HG03432 (cell line): ENCODE measurements at regions not wholly inside any gene's neighbourhood (a gene's known extent, or its start where the extent isn't known, plus 50 kb on each side); places are given as distances from the start of the nearest gene placed in this dataset.

ENCODE experiments used
- ATAC-seq: cut with Tn5 transposase; IDR thresholded peaks from one replicate; pipeline ENCODE4 v1.9.1; 2021; ENCODE audit warnings: mild to moderate bottlenecking, moderate library complexity; ENCODE audit not compliant: unreplicated experiment

GRCh38 chr11:106327134-106327533 lies 249.7 kb downstream of the AASDHPPT start:
- no peak for ATAC-seq

DNA sequence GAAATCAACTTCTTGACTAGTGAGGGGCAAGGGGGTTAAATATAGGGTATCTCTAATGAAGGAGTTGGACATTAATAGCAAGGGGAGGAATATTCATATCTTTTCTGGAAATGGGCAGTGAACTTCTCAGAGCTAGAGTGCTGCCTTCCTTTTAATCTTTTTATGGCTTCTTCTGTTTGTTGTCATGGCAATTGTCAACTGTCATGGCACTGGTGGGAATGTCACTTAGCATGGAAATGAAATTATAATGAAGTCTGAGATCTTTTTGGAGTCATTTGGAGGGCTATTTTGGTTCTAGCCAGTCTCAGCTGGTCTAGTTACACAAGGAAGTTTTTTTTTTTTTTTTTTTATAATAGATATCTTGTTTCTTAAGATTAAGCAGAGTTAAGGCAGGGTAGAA lies 250.2 kb downstream of the AASDHPPT start:
- ATAC-seq, result no peak

DNA sequence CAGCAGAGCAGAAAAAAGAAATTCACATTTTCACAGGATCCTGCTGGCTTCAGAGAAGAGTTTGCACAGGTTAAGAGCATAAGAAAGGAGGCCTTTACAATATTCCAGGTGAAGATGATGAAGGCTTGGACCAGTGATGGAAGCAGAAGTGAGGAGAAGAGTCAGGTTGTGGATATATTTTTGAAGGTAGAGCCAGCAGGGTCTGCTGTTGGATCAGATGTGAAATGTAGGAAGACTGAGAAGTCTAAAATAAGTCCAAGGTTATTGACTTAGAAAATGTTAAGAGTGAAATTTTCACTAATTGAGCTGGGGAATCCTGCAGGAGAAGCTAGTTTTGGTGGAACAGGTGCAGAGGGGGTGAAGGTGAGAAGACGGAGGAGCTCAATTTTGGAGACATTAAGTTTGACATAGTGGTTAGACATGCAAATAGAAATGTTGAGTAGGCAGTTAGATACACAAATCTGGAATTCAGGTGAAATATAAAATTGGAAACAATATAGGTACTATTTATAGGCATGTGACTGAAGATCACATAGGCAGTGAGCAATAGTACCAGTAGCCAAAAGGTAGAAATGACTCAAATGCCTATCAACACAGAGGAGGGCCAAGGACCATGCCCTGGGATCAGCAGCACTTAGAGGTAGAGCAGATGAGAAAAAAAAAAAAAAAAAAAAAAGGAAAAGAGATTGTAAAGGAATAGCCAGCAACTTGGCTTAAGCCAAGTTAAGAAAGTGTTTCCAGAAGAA lies 252.0 kb downstream of the AASDHPPT start:
- no peak for ATAC-seq

GRCh38 chr11:106331176-106331575 lies 253.7 kb downstream of the AASDHPPT start:
- no peak for ATAC-seq

- no peak for ATAC-seq
Measured at GRCh38 chr11:106333678-106334077, 256.2 kb downstream of the AASDHPPT start.

- ATAC-seq, result no peak
Measured at GRCh38 chr11:106344394-106344793, 266.9 kb downstream of the AASDHPPT start.

DNA sequence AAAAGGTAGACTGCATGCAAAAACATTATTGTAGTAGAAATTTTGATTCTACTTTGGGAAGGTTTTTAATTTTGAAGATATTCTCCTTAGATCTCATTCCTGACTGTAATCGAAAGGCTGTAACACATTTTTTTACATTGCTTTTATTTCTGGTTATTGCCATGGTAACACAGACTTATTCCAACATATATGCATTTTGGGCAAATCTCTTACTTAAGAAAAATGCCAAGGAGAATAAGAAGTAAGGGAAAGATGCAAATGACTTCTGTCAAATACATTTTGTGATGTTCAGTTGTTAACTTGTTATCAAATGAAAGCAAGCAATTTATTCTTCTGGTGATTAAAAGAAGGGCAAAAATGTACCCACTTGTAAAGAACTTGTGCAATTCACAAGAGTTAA lies 267.5 kb downstream of the AASDHPPT start:
- ATAC-seq, result no peak

GRCh38 chr11:106353031-106353430 lies 275.6 kb downstream of the AASDHPPT start:
- no peak for ATAC-seq

GRCh38 chr11:106369224-106369623 lies 291.8 kb downstream of the AASDHPPT start:
- no peak for ATAC-seq

DNA sequence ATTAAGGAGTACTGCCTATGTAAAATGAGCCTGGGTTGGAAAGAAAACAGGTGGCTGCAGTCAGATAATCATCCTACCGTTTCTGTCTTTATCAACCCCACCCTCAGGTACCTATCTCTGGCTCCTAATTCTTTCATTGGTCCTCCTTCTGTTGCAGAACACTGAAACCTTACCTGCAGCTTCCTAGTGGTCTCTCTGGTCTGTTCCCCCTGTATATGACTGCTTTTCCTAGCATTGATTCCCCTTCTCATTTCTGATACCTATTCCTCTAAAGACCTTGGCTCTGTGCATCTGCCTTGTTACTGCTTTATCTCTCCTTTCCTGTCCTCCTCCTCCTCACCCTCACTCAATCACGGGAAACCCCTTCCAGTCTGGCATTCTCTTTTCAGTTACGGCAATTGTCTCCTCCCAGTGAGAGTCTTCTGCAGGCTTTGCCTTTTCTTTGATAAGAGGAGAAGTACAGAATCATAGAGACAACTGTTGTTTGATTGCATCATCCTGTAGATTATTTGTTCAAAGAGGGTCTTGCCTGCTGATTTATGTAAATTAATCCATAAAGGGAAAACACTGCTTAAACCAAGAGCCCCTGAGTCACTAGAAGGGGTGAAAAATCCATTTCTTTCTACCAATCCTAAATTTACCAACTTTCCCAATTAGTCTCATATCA lies 301.2 kb downstream of the AASDHPPT start:
- no peak for ATAC-seq

- ATAC-seq, result no peak
Measured at GRCh38 chr11:106379265-106379664, 301.8 kb downstream of the AASDHPPT start.

GRCh38 chr11:106379712-106380111 lies 302.2 kb downstream of the AASDHPPT start:
- ATAC-seq, result no peak

DNA sequence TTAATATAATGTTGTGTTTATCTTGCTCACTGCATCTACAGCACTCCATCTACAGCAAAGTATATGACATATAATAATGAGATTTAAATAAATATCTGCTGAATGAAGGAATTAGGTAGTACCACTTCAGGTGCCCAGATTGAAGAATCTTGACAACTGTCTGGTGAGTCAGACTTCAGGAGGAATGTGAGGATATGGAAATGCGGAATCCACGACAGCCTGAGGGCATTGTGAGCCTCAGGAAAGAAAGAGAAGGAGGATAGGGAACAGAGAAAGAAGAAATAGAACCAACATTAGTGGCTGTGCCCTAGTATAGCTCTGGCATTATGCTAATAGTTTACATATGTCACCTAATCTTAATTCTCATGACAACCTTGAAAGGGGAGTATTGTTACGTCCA lies 304.4 kb downstream of the AASDHPPT start:
- ATAC-seq, result no peak

- no peak for ATAC-seq
Measured at GRCh38 chr11:106384429-106384828, 307.0 kb downstream of the AASDHPPT start.

- ATAC-seq, result no peak
Measured at GRCh38 chr11:106386519-106386918, 309.1 kb downstream of the AASDHPPT start.

DNA sequence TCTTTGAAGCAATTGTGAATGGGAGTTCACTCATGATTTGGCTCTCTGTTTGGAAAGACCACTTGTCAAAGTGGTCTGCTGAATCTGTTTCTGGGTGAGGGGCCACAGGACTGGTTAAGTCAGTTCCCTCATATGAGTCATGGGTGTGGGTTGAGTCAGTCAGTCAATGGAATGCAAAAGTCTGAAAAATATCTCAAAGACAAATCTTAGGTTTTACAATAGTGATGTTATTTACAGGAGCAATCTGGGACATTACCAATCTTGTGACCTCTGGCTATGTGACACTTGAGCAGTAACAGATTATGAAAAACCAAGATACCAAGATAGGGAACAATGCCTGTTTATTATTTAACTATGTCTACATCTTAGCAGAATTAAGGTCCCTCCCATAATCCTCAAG lies 311.6 kb downstream of the AASDHPPT start:
- no peak for ATAC-seq

- ATAC-seq, result no peak
Measured at GRCh38 chr11:106390078-106390477, 312.6 kb downstream of the AASDHPPT start.

DNA sequence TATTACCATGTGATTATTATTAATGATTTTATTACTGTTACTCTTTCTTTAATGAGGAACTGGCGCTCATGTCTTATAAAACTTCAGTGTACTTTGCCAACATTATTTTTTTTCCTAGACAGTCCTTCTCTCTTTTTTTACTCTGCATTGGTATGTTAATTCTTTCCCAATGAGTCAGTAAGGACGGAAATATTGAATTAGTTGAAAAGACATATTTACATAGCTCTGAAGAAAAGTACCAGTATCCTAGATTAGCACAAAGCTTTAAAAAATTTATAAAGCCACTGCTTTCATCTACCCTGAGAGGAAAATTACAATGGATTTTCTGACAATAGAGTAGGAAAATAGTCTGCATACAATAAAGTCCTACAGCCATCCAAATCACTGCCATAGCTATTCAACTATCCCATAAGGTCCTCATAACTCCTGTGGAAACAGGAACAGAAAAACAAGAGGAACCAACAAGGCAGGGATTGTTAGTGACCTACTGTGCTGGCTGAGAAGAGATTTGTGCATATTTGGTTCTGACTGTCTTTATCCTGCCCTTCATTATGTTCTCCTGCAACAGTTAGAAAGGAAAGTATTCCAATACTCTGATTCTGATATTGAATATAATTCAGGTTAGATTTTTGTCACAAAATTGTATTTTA lies 314.4 kb downstream of the AASDHPPT start:
- ATAC-seq, result no peak

GRCh38 chr11:106395716-106396349 lies 318.4 kb downstream of the AASDHPPT start:
- no peak for ATAC-seq

DNA sequence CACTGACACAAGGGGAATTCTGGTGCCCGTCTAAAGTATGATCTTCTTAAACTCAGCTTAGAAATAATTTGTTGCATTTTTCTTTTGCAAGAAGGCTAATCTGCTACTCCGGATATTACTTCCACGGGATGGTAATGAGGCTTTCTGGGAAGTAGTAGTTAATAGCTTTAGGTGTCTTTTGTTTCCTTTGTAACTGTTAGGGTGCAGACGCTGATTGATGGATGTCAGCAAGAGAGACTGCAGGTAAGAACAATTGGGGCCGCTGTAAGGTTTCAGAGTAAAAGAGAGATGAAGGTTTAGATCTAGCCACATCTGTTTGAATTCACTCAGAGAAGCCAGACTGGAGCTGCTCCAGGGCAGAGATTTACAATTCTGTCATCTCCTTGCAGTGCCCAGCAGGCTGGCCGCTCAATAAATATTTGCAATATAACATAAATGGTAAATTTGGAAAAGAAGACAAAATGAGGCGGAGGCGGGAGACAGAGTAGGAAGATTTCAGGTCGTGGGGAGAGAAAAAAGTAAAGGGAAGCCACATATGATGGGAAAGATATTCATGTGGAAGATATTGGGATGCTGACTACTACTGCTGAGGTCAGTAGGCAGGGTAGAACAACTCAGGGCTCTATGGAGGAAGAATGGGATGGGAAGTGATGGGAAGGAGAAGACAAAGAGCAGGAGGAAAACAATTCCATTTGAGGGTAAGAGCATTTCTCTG lies 320.5 kb downstream of the AASDHPPT start:
- no peak for ATAC-seq

DNA sequence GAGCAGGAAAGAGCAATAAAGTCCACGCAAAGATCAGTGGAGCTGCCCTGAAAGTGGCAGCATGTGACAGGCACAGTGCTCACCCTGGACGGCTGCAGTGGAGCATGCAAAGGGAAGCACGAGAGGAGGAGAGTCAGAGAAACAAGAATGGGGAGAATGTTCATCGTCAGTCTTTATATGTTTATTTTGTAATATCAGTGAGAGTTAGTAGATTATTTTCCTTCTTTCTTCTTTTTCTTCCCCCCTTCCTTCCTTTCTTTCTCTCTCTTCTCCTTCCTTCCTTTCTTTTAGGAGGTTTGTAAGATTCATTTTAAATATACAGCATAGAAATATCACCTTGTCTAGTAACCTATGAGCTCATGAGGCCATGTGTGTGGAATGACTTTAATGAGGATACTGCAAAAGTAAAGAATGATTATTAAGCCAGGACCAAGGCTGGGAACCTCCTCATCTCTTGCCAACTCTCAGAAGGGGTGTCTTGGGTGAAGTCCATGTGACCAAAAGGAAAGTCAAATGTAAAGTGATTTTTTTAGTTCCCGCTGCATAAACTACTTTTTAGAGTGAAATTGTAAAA lies 321.1 kb downstream of the AASDHPPT start:
- ATAC-seq, result no peak
